GM12873 (cell line): ENCODE measurements at regions not wholly inside any gene's neighbourhood (a gene's known extent, or its start where the extent isn't known, plus 50 kb on each side); places are given as distances from the start of the nearest gene placed in this dataset.

ENCODE experiments used
- CTCF ChIP-seq: IDR thresholded peaks from 2 replicates; pipeline ENCODE4 v1.5.1; 2012; ENCODE audit warnings: low read depth, mild to moderate bottlenecking, moderate library complexity, low read length, control low read depth; ENCODE audit not compliant: insufficient read depth; ENCODE audit errors: missing control alignments

GRCh38 chr21:17738176-17738953 lies 80.8 kb downstream of the C21orf91 start:
- TF ChIP-seq CTCF = no peak

- no peak for TF ChIP-seq CTCF
Measured at GRCh38 chr21:17736072-17736471, 83.1 kb downstream of the C21orf91 start.

GRCh38 chr21:17733209-17733608 lies 85.9 kb downstream of the C21orf91 start:
- TF ChIP-seq CTCF = no peak

GRCh38 chr21:17732306-17732705 lies 86.8 kb downstream of the C21orf91 start:
- no peak for TF ChIP-seq CTCF

GRCh38 chr21:17731554-17731953 lies 87.6 kb downstream of the C21orf91 start:
- no peak for TF ChIP-seq CTCF

- no peak for TF ChIP-seq CTCF
Measured at GRCh38 chr21:17730782-17731181, 88.4 kb downstream of the C21orf91 start.

GRCh38 chr21:17729455-17729854 lies 89.7 kb downstream of the C21orf91 start:
- TF ChIP-seq CTCF = no peak
